AG08395 (cell line): ENCODE measurements at regions not wholly inside any gene's neighbourhood (a gene's known extent, or its start where the extent isn't known, plus 50 kb on each side); places are given as distances from the start of the nearest gene placed in this dataset.
A peak's percentile ranks its signal among the peaks of the same experiment; 100 is the strongest.

Source experiments
- DNase-seq: peaks from one replicate; pipeline ENCODE4 v3.0.0; 2012; ENCODE audit warnings: mixed read lengths, low spot score

DNA sequence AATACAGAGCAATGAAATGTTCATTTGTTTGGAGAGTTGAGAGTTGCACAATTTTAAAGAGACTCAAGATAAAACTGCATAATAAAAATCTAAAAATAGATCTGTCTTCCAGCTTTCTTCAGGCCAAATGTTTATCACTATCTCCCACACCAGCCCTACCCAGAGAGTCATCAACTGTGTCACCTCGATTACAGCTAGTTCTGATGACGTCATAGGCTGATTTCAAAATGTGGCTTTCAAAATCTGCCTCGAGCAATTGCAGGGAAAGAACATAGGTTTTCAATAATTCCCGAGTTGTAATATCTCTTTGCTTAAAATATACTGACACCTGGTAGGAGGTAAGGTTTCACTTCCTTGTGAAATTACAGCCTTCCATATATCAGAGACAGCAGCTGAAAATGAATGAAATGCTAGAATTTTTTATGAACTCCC lies 677.6 kb upstream of the ID2 start:
- DNase-seq = peak; percentile 90

DNA sequence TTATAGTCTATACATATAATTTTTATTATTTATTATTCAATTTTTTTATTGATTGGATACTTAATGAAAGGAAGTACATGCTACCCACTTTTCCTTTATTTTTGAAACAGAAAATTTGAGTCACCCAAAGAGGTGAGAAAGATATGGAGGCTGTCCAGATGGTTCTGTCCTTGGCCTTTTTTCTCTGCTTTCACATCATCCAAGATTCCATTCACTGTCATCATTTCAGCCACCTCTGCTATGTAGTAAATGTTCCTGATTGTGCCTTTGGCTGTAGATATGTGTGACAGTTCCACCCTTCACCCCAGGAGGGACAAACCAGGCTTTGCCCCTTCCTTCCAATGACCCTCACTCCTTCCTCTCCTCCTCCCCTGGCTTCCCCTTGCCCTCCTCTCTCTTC lies 675.7 kb upstream of the ID2 start:
- DNase-seq = peak; percentile 16

DNA sequence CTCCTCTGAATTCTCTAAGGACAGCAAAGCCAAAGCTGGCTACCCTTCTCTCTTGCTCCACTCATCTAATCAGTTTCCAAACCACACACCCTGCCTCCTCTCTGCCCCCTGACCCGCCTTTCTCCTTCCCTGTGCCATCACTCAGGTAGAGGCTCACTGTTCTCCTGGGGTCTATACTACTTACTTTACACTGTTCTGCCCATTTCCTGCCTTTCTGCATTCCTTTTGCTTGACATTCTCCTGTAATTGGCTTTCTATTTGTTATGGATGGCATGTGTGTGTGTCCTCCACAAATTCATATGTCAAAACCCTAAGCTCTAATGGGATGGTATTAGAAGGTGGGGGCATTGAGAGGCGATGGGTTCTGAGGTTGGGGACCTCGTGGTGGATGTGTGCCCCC lies 675.2 kb upstream of the ID2 start:
- DNase-seq = no peak

DNA sequence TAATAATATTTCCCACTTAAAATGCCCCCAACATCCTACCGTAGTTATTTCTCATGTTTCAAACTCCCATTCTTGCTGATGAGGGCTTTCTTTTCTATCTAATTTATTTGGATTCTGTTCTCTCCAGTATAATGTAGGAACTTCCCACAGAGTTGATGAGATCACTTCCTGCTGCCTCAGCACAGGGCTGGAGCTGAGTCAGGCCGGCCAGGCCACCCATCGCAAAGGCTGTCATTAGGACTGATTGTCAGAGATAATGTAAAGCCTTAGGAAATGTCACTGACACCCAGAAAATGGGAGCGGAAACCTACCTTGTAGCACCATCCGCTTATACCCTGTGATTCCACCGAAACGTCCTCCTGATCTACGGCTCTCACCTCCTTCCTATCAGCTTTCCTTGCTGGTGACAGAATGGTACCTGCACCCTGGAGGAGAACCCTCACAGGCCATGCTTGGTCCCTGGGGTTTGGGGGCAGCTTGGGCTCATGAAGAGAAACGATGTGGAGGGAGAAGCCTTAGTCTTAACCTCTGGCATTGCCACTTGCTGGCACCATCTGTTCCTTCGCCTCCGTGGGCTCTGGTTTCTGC lies 672.8 kb upstream of the ID2 start:
- DNase-seq = peak; percentile 29

DNA sequence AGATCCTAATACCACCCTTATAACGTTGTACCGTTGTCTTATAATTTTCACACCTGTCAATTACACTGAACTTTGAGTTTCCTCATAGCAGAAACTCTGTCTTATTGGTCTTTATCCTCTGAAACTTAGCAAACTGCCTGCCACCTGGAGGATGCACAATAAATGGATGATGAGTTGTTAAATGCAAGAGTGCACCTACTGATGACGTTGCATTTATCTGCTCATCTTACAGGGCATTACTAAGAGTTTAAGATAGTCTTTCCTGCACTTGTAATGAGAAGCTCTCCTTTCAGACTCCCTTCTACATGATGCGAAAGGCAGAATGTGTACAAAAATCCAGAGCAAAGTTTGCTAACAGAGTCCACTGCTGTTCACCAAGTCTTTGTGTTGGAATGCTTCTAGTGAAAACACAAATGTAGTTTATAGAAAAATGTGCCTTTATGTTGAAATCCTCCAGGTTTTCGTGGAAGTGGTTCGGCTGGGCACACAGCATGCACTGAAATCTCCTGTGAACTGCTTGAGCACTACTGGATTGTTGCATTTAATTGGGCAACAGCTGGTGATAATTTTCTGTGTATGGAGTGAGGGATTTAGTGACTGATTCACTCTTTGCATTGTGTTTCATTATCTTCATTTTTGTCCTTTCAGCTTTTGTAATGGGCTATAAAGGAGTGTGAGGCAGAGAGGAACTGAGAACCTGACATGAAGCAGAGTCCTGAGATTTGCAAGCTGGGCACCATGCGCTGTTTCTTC lies 665.8 kb upstream of the ID2 start:
- DNase-seq = peak; percentile 8

DNA sequence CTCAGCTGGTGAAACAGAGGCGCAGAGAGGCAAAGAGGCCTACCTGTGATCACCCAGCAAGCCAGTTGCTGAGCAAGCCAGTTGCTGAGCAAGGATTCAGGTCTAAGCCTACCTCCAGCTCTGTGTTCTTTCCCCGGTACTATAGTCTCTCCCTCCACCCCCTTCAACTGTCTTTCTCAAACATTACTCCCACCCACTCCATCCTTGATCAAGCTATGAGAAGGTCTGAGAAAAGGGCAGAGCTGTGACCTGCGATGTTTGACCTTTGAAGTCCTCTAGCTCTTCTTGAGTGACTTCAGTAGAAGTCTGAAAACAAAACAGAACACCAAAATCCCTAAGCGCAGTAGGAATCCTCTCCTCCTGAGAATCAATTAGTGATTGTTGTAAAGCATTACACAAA lies 665.2 kb upstream of the ID2 start:
- DNase-seq = no peak

DNA sequence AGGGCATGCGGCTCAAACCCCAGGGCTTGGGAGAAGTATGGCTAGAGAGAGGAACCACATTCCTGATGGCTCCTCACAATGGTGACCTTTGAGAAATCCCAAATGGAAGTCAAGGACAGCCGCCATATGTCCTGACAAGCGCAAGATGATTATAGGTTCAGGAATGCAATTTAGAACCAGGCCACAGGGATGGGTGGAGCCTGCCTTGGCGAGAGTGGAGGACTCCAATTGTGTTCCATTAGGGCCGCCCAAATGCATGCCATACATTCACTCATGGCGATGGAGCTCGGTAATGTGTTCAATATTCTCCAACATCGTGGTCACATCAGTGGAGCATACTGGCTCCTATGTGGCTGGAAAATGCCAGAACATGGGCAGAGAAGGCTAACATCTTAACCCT lies 662.9 kb upstream of the ID2 start:
- DNase-seq = no peak

DNA sequence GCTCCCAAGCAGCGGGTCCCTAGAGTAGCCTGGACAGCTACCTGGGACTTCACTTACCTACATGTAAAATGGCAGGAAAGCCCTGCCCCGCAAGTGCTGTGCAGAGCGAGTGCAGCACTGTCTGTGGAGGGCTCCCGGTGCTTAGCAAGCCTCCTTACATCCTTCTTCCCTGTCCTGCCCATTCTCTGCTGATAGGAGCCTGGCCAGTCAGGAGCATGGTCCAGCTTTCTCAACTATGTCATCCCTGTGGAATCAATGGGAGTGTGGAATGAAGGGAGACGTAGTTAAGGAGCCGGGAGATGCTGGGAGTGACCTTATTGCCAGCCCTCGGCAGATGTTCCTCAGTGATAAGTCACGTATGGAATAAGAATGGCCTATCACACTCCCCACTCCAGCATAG lies 661.9 kb upstream of the ID2 start:
- DNase-seq = no peak

DNA sequence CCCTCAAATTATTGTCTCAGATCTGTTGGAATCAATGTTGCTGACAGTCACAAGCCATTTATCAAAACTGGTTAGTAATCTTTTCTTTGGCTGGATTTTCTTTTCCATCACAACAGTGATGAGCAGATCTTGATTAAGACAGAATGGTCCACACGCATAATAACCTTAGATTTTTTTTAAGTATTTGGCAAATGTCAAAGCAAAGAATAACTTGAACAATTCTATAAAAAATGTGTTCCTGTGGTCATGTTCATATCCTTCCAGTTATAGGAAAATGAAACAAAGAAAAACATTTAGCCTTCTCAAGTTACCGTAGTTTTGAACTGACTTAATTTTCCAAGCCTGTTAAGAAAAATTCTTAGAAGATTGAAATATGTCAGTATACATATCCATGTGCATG lies 659.9 kb upstream of the ID2 start:
- no peak for DNase-seq

DNA sequence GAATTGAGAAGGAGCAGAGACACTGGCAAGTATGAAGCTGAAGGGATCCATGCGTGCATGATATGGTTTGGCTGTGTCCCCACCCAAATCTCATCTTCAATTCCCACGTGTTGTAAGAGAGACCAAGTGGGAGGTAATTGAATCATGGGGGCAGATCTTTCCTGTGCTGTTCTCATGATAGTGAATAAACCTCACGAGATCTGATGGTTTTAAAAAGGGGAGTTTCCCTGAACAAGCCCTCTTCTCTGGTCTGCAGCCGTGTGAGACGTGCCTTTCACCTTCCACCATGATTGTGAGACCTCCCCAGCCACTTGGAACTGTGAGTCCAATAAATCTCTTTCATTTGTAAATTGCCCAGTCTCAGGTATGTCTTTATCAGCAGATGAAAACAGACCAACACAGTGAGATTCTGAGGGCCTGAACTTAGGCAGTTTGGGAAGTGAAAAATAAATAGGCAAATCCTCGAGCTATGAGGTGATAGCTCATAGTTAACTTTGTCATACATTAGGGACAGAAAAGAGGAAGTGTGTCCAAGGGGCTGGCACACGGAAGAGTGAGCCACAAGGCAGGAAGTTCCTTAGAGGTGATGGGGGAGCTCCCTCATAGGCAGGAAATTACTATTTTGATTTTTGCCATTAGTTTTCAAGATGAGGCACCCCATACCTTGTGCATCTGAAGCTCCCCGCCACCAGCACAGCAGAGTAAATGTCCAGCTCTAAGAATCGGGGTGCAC lies 658.8 kb upstream of the ID2 start:
- DNase-seq = no peak

DNA sequence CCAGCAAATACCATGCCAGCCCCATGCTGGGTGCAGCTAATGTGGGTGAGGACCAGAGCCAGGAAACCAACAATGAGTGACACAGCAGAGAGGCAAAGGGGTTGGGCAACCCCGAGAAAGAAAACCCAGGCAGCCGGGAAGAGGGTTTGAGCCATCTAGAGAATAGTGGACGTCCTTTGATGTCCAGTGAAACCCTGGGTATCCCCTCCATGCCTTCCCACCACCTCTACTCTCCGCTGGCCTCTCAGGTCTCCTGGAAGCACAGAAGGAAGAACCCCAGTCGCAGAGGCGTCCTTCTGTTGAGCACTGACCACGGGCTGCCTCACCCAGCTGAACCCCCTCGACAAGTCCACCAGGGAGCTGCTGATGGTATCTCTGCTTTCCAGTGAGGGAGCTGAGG lies 657.4 kb upstream of the ID2 start:
- DNase-seq = no peak

DNA sequence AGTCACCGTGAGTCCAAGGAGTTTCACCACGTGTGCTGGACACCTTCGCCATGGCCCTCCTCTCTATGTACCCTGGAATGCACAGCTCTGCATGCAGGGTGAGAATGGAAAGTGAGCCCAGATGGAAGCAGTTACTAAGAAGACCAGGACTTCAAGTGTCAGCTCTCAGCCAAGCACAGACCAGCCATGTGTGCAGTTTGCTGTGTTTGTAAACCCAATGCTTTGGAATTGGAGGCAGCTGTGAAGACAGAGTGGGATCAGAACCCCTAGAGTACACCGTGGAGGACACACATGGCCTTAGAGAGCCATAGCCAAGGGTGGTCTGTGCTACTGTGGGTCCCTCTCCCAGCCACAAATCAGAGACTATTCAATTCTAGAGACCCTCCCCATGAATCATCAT lies 655.5 kb upstream of the ID2 start:
- no peak for DNase-seq

DNA sequence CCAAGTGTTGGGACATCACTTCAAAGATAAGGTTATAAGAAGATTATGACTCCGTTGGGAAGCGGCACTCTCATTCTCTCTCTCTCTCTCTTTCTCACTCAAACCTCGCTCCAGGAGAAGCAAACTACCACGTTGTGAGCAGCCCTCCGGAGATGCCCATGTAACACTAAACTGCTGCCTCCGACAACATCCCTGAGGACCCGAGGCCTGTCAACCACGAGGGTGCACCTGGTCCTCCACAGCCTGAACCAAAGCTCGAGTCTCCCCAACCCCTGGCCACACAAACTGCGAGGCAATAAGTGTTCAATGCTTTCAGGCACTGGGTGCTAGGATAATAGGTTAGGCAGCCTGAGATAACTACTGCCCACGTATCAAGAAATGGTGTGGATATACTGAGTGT lies 654.5 kb upstream of the ID2 start:
- DNase-seq = no peak

DNA sequence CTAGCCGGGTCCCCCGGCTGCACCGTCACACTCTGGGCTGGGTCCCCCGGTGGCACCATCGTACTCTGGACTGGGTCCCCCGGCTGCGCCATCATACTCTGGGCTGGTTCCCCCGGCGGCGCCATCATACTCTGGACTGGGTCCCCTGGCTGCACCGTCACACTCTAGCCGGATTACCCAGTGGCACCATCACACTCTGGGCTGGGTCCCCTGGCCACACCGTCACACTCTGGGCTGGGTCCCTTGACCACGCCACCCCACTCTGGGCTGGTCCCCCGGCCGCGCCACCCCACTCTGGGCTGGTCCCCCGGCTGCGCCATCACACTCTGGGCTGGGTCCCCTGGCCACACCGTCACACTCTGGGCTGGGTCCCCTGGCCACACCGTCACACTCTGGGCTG lies 653.8 kb upstream of the ID2 start:
- DNase-seq = no peak

DNA sequence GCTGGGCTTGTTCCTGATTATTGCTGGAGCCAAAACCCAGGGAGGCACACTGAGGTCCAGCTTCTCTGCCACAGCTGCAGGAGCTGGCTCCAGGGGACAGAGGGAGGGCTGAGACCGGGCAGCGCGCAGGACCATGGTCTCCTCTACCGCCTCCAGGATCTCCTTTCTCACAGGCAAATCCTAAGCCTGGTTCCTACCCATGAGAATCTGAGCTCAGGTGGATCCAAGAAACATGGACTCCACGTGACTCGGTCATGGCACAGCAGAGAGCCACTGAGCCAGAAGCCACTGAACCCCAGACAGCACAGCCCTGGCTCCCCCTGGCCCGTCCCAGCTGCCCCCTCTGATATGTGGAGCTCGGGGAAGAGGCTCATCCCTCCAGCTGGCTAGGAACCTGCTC lies 653.4 kb upstream of the ID2 start:
- DNase-seq = no peak

DNA sequence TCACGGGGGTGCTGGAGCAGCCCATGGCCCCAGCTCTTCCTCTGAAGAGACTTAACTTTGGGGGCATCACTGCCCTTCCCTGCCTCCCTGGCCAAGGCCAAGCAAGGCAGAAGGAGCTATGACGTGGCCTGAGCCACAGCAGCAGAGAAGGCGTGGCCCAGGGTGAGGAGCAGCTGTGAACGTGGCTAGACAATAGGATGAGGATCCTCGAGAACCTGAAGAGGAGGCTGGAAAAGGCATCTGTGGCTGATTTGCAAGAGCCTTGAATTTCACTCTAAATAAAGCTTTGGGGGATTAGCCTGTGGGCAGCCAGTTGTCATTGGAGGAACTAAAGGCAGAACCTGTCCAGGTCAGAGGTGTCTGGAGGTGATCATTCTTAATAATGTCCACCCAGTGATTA lies 652.9 kb upstream of the ID2 start:
- no peak for DNase-seq

DNA sequence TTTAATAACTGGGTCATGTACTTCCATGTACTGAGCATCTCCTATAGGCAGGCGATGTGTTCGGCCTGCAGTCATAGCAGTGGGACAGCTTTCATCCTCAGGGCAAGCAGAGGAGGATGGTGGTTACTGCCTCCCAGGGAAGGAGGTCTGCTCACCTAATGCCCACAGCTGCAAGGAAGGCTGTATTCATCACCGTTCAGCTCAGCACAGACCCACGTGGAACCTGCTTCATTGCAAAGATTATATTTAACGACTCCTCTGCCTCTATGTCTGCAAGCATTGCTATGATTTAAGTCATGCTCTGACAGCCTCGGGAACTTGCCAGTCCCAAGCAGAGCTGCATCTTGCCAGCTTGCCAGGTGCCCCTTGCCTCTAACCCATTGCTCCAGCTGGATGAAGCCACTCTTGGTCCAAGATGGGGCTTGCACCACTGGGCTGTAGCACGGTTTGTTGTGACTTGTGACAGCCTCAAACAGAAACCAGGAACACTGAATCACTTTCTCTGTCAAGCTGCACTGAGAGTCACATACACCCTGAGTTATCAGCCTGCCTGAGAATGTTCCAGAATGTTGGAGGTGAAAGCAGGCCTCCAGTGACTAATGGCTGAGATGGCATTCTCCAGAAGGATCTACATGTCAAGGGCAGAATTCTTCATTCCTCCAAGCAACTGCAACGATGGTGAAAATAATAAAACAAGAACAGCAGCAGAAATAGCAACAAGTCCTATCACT lies 651.1 kb upstream of the ID2 start:
- DNase-seq = no peak

DNA sequence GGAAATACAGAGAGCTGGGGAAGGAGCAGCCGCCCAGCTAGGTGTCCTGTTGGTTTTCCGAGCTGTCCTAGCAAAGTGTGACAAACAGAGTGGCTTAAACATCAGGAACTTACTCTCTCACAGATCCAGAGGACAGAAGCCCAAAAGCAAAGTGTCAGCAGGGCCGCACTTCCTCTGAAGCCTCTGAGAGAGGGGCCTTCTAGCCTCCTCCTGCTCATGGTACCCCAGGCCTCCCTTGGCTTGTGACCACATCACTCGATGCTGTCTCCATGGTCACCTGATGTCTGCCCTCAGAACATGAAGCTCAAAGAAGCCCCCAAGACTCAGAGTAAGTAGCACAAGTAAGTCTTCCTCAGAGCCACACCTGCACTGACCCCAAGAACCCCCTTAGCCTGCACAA lies 650.5 kb upstream of the ID2 start:
- no peak for DNase-seq

DNA sequence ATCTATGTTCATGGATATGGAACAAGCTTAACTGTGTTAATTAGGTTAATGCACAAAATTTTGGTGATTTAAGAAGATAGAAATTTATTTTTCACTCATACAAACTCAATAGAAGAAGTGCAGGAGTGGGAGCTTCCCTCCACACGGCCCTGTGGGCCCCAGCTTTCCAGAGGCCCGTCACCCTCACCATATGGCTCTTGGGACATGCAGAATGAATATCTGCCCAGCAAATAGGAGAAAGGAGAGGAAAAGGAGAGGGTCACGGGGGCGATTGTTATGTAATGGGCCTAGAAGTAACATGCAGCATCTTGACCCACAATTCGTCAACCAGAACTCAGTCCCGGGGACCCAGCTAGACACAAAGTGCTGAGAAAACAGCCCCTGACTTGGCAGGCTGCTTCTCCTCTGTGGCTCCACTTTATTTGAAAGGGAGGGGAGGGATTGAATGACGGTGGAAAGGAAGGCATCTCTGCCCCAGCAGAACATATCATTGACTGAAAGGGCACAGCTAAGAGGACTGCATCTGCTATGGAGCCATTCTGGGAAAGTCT lies 648.2 kb upstream of the ID2 start:
- no peak for DNase-seq

DNA sequence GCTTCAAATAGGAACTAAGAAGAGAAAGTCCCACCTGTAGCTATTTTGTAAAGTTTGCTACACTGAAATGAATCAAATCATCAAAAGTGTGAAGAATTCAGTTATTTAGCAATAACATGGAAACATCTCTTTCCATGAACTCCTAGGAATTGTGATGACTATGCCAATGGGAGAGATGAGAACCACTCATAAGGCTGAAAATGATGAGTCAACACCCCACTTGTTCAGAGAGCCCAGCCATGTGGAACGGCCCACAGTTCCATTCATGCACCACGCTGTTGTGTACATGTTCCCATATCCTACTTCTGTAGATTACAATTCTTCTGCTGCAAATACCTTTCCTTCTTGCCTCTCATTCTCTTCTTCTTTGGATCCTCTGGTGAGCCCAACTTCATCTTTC lies 645.5 kb upstream of the ID2 start:
- DNase-seq = no peak

DNA sequence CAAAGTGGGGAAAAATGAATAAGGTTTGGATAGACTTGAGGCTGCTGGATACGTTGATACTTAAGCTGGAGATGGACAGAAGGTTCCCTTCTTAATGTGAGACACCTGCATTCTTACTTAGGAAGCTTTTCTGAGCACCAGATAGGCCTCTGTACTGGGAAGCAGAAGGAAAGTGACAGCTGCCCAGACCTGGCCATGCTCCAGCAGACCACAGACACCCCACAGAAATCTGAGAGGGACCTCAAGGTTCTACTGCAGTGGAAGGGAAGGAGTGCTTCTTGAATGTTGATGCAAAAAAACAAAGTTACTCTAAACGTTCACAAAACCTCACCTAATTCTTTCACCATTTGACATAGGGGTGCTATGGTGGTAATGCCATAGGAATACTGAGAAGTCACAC lies 642.1 kb upstream of the ID2 start:
- no peak for DNase-seq

DNA sequence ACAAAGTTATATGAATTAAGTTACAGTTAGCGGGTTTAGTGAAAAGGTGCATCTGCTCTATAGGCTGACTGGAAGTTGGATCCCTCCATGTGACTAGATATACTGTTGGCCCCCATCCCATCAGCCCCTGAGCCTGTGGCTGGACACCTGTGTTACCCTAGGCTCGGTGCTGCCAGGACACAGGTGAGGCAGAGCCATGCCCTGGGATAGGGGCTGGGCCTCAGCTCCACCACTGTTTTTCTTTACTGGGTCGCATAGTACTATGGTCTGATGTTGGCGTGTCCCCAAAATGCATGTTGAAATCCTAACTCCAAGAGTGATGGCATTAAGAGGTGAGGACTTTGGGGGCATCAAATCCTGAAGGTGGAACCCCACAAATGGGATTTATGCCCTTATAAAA lies 638.6 kb upstream of the ID2 start:
- no peak for DNase-seq
